ENCODE measurements at regions not wholly inside any gene's neighbourhood (a gene's known extent, or its start where the extent isn't known, plus 50 kb on each side); places are given as distances from the start of the nearest gene placed in this dataset.

DNA sequence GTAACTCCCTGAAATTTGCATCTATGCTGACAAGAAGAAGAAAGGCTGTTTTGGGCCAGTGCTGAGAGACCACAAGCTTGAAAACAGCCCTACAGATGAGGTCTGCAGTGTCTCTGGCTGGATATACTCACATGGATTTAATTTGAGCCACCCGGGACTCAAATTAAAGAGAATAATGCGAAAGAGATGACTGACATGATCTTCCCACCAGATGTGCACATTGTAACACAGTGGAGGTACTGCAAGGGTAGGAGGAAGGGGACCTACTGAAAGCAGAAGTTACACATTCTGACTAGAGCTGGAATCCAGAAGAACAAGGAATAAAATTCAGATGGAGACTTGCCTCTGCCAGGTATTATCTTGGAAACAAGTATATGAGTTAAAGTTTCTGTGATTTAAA lies 728.3 kb upstream of the SGO1 start:
- no peak for DNase-seq (ENCODE audit: low read depth)

DNA sequence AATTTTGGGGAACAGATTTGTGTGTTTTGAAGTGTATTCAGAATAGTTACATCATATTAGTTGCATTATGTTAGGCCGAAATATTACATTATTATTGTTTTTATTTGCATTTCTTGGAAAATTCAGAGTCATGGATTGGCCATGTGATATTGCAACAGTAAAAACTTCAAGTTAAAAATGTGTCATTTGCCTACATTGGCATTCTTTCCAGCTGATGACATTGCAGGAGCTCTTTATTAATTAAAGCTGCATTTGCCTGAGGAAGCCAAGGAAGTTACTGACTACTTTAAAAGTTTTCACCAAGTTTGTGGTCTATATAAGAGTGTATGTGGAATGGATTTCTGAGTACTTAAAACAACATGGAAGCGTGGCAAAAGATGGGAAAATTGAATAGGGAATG lies 726.4 kb upstream of the SGO1 start:
- DNase-seq (ENCODE audit: low read depth), result no peak

DNA sequence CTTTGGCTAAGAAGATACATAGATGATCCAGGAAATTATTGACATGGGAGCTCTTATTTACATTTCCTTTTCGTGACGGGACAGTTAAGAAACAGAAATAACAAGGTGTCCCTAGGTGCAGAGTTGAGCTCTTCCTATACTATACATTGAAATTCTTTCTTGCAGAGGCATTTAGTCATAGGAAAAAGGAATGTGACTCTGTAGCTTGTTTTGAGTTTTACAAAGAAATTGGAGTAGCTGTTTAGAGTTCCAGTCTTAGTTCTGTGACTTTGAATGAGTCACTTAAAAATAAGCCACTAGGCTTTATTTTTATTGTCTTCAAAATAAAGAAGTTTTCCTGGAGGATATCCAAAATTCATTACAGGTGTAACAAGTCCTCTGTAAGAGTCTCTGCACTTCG lies 723.5 kb upstream of the SGO1 start:
- DNase-seq (ENCODE audit: low read depth), result no peak

DNA sequence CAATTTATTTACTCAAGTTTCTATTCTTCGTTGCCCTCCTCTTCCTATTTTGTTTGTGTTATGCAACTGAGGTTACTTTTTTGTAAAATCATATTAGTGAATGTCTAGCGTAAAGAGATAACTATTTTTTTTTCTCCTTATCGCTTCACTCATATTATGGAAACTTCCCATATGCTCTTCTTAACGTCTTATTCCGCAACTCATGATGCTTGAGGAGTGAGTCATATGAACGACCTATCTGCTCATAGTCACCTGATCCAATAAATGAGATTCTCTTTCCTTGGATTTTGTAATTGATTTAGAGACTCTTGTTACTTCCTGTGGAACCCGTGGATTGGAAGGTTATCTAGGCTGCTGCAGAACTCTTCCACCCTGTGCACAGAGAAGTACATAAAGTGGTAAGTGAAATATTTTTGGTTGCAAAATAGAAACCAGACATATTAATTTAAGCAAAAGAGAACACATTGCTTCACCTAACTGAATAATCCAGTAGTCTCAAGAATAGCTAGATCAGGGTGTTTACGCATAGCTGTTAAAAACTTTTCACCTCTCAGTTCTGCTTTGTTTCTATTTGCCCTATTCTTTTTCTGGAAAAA lies 719.3 kb upstream of the SGO1 start:
- no peak for DNase-seq (ENCODE audit: low read depth)

DNA sequence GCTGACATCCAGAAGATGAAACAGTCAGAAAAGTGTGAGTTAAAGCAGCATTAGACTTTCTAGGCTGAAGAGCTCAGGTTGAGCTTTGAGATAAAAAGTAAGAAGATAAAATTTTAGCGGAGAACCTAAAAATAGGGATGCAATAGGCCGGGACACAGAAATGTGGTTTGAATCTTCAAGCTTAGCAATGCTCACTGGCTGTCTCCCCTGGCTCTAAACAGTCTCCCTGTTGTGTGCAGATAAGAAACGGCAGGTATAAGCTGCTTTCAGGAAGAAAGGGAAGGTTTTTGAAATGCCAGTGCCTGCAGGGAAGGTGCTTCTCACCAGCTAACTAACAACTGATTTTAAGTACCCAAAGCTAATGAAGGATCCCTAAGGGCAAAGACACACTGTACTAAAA lies 718.7 kb upstream of the SGO1 start:
- no peak for DNase-seq (ENCODE audit: low read depth)

DNA sequence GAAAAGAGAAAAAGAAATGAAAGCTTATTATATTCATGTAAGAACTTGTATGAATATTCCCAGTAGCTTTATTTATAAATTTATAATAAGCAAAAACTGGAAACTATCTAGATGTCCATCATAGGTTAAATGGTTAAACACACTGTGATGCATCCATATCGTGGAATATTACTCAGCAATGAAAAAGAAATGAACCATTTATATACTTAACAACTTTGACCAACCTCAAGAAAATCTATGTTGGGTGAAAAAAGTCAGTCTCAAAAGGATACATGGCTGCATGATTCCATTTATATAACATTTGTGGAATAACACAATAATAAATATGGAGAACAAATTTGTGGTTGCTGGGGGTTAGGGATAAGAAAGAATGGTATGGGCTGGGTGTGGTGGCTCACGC lies 713.0 kb upstream of the SGO1 start:
- DNase-seq (ENCODE audit: low read depth), result no peak

DNA sequence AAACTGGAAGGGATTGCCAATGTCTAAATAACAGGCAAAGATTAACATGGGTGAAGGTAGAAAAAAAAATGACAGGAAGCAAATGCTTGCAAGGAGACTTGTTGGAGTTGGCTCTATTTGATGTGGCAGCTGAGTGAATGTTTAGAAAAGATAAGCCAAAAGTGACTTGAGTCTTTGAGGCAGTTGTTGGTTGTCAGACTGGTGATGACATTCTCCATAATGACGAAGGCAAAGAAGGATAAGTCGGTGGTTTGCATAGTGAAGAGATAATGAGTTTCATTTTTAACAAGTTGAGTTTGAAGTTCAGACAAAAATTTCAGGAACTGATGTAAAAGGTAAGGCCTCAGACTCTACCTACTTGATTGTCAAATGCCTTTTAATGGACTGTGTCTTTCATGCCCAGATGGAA lies 704.1 kb upstream of the SGO1 start:
- no peak for DNase-seq (ENCODE audit: low read depth)

DNA sequence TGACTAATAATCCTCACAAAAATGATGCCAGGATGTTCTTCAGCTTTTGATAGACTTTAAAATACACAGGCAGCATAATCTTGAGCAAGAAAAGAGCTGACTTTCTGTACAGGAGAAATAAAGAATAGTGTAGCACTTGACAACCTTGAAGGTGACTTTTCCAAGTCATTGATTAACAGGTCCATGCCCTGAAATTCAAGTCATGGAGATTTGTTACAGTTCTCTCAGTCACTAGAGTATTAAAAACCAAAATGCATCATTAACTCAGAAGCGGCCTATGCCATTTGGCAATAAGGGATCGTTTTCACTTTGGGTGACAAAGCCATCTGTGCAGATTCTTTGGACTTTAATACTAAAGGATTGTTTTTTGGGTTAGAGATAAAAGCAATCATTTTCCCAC lies 692.7 kb upstream of the SGO1 start:
- DNase-seq (ENCODE audit: low read depth), result no peak

DNA sequence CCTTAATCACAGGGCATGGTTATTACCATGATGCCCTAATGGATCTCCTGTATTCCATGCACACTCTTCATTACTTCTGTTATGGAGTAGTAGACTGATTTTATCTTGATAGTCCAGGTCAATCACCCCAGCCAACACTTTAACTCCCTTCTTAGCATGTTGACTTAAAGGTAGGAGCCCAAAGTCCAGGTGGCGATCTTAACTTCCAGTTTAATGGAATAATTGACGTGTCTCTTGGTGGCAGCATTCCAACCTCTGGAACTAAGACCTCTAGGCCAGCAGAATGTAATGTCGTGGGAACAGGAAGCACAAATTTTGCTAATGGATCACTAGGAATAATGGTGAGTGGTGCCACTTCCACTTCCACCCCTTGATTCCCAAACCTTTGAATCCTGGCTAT lies 687.2 kb upstream of the SGO1 start:
- DNase-seq (ENCODE audit: low read depth), result no peak

DNA sequence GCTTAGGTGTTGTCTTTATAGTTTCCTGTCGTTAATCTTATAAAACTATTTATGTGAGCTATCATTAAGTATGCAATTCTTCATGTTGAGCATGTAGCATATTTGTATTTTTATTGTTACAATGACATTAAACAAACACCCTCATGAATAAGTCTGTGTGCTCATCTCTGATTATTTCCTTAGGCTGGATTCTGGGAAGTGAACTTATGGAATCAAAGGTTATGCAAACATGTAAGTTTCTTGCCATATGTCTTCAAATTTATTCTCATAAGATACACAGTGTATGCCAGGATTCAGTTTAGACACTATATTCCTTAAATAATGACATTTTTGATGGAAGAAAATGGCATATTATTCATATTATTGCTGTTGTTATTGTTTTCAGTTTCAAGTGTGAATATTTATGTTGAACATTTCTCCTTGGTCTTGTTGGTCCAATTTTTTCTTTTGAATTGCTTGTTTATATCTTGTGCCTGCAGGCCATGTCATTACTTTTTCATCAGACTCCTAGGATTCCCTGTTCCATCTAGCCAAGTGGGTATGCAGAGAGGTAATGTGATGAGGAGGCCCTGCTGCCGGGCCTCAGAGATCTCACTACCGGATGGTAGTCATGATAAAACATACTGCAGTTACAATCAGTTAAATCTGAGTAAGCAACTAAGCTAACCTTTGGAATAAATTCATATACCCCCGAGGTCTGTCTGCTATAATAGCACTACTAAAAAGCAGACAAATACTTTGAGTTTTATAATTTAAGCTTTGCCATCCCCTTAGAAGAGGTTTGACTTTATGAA lies 684.3 kb upstream of the SGO1 start:
- no peak for DNase-seq (ENCODE audit: low read depth)

DNA sequence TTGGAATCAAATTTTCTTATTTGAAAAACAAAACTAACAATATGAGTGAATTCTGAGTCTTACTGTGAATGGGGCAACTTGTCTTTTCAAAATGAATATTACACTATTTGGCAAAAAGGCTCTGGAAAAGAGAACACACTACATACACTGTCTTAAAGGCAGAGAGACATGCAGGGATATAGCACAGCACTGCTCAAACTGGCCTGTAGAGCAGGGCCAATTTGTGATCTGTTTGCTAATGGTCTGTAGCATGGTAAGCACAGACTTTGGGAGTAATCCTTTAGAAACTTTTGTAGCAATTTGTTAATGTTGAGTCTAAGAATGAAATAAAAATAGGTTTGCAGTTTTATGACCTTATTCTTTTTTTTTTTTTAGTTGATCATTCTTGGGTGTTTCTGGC lies 679.8 kb upstream of the SGO1 start:
- no peak for DNase-seq (ENCODE audit: low read depth)

DNA sequence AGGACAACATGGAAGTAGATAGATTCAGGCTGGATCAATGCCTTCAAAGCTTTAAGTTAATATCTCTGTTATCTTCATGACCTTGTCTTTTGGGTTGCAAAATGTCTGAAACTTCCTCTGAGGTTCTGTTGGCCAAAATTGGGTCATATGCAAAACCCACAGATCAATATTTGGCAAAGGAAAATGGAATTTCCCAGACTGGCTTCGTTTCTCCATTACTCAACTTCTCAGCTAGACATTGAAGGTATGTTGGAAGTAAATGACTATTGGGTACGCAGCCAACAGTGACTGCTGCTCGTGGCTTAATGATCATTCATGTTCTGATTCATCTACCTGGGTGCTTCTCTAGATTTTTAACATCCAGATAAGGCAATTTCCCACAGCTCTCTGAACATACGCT lies 675.4 kb upstream of the SGO1 start:
- no peak for DNase-seq (ENCODE audit: low read depth)

DNA sequence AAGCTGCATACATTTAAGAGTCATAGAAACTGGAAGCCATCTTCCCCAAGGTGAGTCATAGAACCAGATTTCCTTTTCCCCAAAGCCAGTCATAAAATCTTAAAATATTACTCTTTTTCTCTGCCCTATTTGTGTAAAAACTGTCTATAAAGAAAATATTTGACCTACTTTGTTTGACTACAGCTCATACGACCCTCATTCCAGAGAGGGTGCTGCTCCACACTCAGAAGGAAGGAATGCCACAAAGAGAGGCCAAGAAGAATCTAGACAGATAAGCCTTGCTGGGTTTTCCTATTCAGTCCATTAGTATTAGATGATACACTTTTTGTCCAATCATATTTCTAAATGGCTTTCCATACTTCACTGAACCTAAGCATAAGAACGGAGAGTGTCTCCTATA lies 671.6 kb upstream of the SGO1 start:
- no peak for DNase-seq (ENCODE audit: low read depth)

DNA sequence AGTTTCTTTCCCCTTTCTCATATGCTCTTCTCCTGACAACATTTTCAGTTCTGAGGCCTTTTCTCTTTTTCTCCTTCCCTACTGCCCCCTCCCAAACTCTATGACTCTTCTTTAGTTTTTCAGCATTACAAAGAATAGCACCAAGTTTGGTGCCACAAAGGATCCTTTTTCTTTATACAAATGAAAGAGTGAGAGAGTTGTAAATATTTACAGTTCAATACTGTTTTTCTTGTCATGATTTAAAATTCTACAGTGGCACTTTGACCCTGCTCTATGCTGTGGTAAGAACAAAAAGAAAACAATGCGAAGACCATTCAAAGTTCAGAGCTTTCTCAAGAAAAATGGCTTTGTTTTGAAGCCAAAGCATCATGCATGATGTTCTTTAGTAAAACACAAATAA lies 667.9 kb upstream of the SGO1 start:
- no peak for DNase-seq (ENCODE audit: low read depth)

DNA sequence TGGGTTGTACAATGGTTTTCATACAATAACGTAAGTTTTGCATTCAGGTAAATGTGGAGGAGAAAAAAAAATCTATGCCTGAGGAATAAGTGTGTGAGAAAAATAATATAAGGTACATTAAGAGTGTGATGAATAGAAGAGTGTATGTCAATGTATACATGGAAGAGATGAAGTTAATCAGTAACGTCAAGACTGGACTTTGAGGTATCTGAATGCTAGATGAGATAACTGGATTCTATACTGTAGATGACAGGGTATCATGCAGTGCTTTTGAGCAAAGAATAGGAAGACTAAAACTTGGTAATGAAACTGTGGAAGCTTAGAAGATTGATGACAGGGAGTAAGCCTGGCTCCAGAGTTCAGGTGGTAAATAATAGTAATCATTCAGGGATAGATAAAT lies 666.7 kb upstream of the SGO1 start:
- no peak for DNase-seq (ENCODE audit: low read depth)

DNA sequence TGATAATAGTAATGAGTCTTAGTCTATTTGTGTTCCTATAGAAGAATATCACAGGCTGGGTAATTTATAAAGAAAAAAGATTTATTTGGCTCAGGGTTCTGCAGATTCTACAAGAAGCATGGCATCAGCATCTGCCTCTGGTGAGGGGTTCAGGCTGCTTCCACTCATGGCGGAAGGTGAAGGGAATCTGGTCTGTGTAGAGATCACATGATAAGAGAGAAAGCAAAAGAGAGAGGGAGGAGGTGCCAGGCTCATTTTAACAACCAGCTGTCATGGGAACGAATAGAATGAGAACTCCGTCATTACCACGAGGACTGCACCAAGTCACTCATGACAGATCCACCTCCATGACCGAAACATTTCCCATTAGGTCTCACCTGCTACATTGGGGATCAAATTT lies 664.0 kb upstream of the SGO1 start:
- DNase-seq (ENCODE audit: low read depth), result no peak

DNA sequence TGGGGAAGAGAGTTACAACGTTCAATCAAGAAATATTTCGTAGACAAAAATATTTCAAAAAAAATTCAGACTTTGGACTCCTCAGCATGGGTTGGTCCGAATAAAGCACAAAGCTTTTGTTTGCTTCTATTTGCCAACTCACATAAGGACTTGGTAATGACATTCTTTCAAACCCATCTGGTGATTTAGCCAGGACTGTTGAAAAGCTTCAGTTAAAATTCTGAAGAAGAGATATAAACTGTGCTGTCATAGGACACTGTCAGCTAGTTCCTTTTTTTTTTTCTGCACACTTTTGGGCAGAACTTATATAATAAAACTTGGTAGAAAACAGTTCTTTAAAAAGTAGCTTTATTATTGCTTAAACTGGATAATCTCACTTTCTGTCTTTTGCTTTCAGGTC lies 660.8 kb upstream of the SGO1 start:
- no peak for DNase-seq (ENCODE audit: low read depth)

DNA sequence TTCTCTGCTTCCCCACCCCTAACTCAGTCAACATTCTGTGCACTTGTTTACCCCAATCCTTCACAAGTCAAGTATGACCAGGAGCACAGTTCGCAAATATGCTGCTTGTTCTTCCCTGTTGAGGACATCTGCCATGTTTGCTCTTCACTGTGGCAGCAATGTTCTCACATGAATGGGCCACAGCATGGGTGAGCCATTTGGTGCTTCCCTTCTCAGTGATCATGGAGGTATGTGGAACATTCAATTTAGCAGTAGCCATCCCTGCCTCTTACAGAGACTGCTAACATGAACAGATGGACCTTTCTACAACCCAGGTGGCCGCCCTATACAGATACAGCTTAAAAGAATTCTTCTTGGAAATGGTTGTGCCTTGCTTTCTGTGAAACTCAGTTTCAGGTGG lies 660.1 kb upstream of the SGO1 start:
- no peak for DNase-seq (ENCODE audit: low read depth)

DNA sequence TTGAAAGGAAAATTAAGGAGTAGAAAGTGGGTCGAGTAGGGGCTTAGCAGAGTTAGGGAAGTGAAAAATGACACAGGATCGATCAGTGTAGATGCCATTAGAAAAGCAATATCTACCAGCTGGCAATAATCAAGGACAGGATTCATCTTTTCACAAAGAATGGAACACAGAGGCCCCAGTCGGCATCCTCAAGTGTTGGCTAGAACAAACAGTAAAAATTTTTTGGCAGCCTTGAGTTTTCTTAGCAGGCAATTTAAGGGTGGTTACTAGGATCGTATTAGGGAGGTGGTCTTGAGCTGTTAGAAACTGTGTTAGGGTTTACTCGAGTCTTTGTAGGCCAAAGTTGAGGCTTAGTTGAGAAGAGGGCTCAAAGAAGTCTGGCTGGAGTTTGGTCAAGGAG lies 658.8 kb upstream of the SGO1 start:
- no peak for DNase-seq (ENCODE audit: low read depth)

DNA sequence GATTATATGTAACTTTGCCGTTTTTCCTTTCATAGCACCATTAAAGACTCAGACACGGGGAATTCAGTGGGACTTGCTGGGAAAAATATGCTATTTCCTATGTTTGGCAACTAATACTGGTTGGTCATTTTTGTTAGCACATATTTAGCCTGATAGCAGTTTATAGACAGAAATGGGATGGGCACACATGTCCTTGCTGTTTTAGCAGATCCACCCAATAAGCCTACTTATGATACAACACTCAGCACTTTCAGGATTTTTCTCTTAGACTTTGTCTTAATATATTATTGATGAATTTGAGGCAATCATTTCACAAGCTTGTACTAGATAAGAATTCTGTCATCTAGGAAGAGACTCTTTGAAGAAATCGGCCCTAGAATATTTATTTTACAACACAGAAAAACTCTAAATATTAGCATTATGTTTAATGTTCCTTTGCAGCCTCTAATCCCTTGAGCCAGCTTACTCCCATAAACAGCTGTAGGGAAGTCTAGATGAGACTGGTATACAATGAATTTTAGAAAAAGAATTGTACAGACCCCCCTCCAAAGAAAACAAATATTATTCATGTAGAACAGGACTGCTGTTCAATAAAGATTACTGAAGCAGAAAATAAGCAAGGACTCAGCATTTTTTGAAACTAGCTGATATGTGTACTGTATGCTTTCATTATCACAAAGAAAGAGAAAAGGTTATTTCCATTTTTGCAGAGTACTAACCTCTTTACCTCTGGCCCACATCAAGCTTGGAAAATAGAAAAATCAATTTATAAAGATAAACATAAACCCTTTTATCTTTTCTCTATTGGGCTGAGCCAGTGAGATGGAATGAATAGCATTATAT lies 656.8 kb upstream of the SGO1 start:
- no peak for DNase-seq (ENCODE audit: low read depth)

DNA sequence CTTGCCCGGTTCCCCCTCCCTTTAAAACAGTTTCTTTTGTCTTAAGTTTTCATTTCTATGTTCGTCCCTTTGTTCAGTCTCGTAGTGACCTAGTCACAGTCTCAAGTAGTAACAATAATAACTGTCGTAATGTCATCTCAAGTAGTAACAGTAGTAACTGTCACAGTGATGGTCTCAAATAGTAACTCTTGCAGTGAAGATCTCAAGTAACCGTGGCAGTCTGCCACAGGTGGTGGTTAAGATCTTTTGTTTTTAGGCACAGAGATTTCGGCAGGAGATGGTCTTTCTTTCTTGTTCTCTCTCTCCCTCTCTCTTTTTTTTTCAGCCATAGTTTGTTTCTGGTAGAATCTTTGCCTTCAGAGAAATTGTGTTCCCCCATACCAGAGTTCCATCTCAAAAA lies 656.0 kb upstream of the SGO1 start:
- DNase-seq (ENCODE audit: low read depth), result no peak

DNA sequence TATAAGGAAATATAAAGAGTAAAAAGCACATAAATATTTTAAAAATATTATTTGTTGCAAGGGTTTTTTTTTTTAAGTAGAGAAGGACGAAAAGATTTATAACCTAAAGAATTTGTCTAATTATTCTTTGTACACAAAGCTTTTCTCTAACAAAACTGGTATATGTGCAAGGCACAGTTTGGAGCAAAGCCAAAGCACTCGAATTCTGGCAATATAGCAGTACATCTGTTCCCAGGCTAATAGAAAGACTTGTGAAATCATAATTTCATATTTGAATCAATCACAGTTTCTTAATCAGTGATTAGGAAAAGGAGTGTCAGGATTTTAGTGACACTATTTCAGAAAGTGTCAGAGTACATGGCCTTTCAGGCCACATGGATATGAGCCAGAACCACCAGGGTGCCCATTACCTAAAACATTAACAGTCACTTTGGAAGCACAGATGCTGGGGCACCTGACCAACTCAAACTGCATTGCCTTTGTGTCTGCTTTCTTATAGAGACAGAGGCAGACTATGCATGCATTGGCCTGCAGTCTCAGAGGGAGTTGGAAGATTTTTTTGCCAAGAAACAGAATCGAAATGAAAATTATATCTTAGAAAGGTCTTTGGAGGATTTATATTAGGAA lies 651.8 kb upstream of the SGO1 start:
- DNase-seq (ENCODE audit: low read depth), result no peak

Data from LHCN-M2 (cell line).